ENCODE measurements at regions not wholly inside any gene's neighbourhood (a gene's known extent, or its start where the extent isn't known, plus 50 kb on each side); places are given as distances from the start of the nearest gene placed in this dataset.

GRCh38 chr6:50330347-50330746 lies 280.6 kb upstream of the DEFB112 start:
- no peak overlapping the region for H3K27ac ChIP-seq (ENCODE audit: low read depth, low read length)
- H3K4me1 ChIP-seq (ENCODE audit: insufficient read depth, low read length) = no peaks in the 10 kb centered on the region
- H2AFZ ChIP-seq (ENCODE audit: low read length) = no peak overlapping the region
- no peaks in the 10 kb centered on the region for H3K79me2 ChIP-seq (ENCODE audit: insufficient read depth, low read length)
- TF ChIP-seq, protein P1, sequence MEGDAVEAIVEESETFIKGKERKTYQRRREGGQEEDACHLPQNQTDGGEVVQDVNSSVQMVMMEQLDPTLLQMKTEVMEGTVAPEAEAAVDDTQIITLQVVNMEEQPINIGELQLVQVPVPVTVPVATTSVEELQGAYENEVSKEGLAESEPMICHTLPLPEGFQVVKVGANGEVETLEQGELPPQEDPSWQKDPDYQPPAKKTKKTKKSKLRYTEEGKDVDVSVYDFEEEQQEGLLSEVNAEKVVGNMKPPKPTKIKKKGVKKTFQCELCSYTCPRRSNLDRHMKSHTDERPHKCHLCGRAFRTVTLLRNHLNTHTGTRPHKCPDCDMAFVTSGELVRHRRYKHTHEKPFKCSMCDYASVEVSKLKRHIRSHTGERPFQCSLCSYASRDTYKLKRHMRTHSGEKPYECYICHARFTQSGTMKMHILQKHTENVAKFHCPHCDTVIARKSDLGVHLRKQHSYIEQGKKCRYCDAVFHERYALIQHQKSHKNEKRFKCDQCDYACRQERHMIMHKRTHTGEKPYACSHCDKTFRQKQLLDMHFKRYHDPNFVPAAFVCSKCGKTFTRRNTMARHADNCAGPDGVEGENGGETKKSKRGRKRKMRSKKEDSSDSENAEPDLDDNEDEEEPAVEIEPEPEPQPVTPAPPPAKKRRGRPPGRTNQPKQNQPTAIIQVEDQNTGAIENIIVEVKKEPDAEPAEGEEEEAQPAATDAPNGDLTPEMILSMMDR (IDR thresholded peaks at IDR 0.05; ENCODE audit: extremely low read depth, low read depth, low read length) = no peak
- H3K4me2 ChIP-seq (ENCODE audit: insufficient read depth, low read length) = no peak overlapping the region
- no peaks in the 10 kb centered on the region for H3K36me3 ChIP-seq (ENCODE audit: insufficient read depth, low read length)
- no peaks in the 10 kb centered on the region for H3K9me3 ChIP-seq (ENCODE audit: low read depth, low read length)
- no peak overlapping the region for H3K4me3 ChIP-seq (ENCODE audit: insufficient read depth, low read length)
- DNase-seq (ENCODE audit: insufficient read length, low spot score, missing footprints) = no peak
- no peaks in the 10 kb centered on the region for H4K20me1 ChIP-seq (ENCODE audit: insufficient read depth, low read length)
- H3K27me3 ChIP-seq (ENCODE audit: insufficient read depth, low read length) = no peaks in the 10 kb centered on the region

DNA sequence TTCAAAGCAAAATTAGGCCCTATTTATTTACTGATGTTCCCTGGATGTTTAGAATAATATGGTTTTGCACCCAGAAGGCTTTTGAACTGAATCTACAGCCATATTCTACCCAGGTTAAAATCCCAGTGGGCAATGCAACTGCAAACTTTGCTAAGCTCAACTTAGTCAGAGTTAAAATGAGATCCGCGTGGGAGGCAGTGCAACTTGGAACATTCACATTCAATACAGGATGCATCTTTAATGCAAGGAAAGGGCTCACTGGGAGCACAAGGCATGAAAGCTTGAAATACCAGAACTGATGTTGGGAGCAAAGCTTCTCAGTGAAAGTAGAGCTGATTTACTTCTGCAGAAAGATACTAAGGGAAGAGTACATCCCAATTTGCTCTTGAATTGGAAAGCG lies 281.2 kb upstream of the DEFB112 start:
- H3K36me3 ChIP-seq (ENCODE audit: insufficient read depth, low read length) = no peaks in the 10 kb centered on the region
- TF ChIP-seq, protein P1 (IDR thresholded peaks at IDR 0.05; ENCODE audit: extremely low read depth, low read depth, low read length) = no peak

GRCh38 chr6:50333696-50334095 lies 284.0 kb upstream of the DEFB112 start:
- Histone ChIP-seq H4K20me1 (ENCODE audit: insufficient read depth, low read length) (no peaks in the 10 kb centered on the region), H2AFZ (ENCODE audit: low read length) (no peak overlapping the region), H3K4me1 (ENCODE audit: insufficient read depth, low read length) (no peaks in the 10 kb centered on the region), H3K79me2 (ENCODE audit: insufficient read depth, low read length) (no peaks in the 10 kb centered on the region), H3K4me3 (ENCODE audit: insufficient read depth, low read length) (no peak overlapping the region), H3K4me2 (ENCODE audit: insufficient read depth, low read length) (no peak overlapping the region), H3K27me3 (ENCODE audit: insufficient read depth, low read length) (no peaks in the 10 kb centered on the region), H3K36me3 (ENCODE audit: insufficient read depth, low read length) (no peaks in the 10 kb centered on the region), H3K27ac (ENCODE audit: low read depth, low read length) (no peak overlapping the region), H3K9me3 (ENCODE audit: low read depth, low read length) (no peaks in the 10 kb centered on the region)
- no peak for DNase-seq (ENCODE audit: insufficient read length, low spot score, missing footprints)
- TF ChIP-seq, protein P1 (IDR thresholded peaks at IDR 0.05; ENCODE audit: extremely low read depth, low read depth, low read length) = no peak

More for the DNA sequence above, 281.2 kb upstream of the DEFB112 start:
- H3K79me2 ChIP-seq (ENCODE audit: insufficient read depth, low read length) = no peaks in the 10 kb centered on the region
- DNase-seq (ENCODE audit: insufficient read length, low spot score, missing footprints) = no peak
- no peak overlapping the region for H3K4me2 ChIP-seq (ENCODE audit: insufficient read depth, low read length)
- H3K27ac ChIP-seq (ENCODE audit: low read depth, low read length) = no peak overlapping the region
- H4K20me1 ChIP-seq (ENCODE audit: insufficient read depth, low read length) = no peaks in the 10 kb centered on the region
- no peaks in the 10 kb centered on the region for H3K27me3 ChIP-seq (ENCODE audit: insufficient read depth, low read length)
- H3K4me1 ChIP-seq (ENCODE audit: insufficient read depth, low read length) = no peaks in the 10 kb centered on the region
- no peaks in the 10 kb centered on the region for H3K9me3 ChIP-seq (ENCODE audit: low read depth, low read length)
- no peak overlapping the region for H3K4me3 ChIP-seq (ENCODE audit: insufficient read depth, low read length)
- no peak overlapping the region for H2AFZ ChIP-seq (ENCODE audit: low read length)

DNA sequence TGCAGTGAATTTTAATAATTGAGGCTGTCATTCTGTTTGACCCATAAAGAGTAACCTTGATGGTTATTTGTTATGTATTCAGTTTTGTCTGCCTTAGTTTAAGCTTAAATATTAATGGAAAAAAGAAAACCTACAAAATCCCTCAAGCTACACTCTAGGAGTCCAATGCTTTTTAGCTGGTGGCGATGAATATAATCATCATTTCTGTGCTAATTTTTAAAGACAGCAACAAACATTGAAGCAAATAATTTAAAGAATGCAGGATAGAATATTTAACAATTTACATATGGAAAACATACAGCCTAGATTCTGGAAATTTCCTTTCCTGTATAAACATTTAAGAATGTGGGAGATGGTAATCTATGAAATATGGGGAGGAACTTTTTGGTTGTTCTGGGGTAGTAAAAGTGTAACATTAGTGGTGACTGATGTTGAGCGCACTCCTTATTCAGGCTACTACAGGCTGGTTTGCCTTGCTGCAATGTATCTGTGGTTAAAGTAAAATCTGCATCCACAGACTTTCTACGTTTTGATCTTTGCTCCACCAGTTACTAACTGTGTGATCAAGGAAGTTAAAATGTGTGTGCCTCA lies 287.9 kb upstream of the DEFB112 start:
- no peaks in the 10 kb centered on the region for H3K4me1 ChIP-seq (ENCODE audit: insufficient read depth, low read length)
- H3K27ac ChIP-seq (ENCODE audit: low read depth, low read length) = no peak overlapping the region
- no peak overlapping the region for H3K4me2 ChIP-seq (ENCODE audit: insufficient read depth, low read length)
- H3K4me3 ChIP-seq (ENCODE audit: insufficient read depth, low read length) = no peak overlapping the region
- no peaks in the 10 kb centered on the region for H3K27me3 ChIP-seq (ENCODE audit: insufficient read depth, low read length)
- no peaks in the 10 kb centered on the region for H3K9me3 ChIP-seq (ENCODE audit: low read depth, low read length)
- DNase-seq (ENCODE audit: insufficient read length, low spot score, missing footprints) = no peak
- H3K36me3 ChIP-seq (ENCODE audit: insufficient read depth, low read length) = no peaks in the 10 kb centered on the region
- no peaks in the 10 kb centered on the region for H4K20me1 ChIP-seq (ENCODE audit: insufficient read depth, low read length)
- H2AFZ ChIP-seq (ENCODE audit: low read length) = no peak overlapping the region
- no peaks in the 10 kb centered on the region for H3K79me2 ChIP-seq (ENCODE audit: insufficient read depth, low read length)
- TF ChIP-seq, protein P1 (IDR thresholded peaks at IDR 0.05; ENCODE audit: extremely low read depth, low read depth, low read length) = no peak

Measured in osteoblast (primary cell).